AG08395 (cell line): ENCODE measurements at regions not wholly inside any gene's neighbourhood (a gene's known extent, or its start where the extent isn't known, plus 50 kb on each side); places are given as distances from the start of the nearest gene placed in this dataset.

Source experiments
- DNase-seq: peaks from one replicate; pipeline ENCODE4 v3.0.0; 2012; ENCODE audit warnings: mixed read lengths, low spot score

DNA sequence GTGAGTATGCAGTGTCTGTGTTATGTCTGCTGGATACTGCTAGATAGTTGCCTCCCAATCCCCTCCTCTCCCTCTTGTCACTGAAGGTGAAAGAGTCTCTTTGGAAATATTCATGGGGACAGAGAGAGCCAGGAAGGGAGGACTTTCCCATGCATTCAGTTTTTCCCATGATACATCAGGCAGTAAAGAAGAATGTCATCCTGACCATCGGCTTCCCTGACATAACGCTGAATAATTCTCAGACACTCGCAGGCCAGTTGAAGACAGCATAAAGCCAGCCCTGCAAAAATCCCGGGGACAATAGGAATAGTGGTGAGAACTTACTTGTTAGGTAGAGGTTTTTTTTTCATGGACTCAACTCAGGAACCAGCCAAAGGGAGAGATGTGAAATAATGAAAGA, 58.1 kb downstream of the KLF4 start:
- DNase-seq, result no peak

DNA sequence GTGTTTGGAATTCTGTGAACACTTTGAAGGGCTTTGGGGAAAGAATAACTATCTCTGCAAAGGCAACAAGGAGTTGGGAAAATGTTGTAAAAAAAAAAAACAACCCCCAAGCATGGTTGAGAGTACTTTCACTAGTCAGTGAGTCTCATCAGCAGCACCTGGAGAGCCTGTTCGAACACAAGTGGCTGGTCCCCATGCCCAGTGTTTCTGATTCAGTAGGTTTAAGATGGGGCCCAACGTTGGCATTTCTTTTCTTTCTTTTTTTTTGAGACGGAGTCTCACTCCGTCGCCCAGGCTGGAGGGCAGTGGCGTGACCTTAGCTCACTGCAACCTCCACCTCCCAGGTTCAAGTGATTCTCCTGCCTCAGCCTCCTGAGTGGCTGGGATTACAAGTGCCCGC, 59.5 kb downstream of the KLF4 start:
- no peak for DNase-seq

GRCh38 chr9:107426126-107426525, 63.4 kb downstream of the KLF4 start:
- DNase-seq, result no peak

DNA sequence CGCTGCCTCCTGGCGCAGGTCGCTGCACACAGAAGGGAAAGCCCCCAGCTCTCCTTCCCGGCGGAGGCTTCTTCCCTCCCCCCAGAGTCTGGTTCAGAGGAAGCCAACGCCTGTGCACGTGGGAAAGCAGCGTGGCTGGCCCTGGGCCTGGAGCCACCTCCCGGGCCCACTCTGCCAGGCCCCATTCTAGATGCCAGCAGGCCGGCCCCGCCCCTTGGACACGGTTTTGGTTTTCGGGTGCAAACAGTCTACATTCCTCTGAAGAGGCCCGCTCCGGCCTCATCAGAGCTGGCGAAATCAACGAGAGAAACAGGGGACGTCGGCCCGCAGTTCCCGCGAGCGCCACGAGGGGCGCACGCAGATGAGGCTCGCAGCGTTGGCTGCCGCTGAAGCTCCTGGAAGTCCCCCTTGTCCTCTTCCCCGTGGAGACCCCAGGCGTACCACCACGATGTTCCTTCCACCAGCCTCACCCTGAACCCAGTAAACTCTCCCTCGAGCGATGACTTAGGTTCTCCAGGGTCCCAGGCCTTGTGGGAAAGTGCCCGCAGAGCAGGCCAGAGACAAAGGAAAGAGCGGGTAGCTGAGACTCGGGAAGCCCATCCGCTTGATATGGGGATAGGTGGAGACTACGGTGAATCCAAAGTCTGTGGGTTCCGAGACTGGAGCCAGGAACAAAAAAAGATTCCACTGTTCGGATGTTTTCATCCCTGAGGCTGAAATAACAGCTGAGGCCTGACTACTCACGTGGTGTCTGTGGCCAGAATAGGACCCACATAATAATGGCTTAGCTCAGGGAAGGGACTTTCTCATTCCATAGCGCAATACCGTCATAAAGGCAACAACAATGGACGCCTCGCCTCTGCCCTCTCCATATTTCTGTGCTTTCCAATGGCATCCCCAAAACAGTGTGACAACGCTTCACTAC, 64.2 kb downstream of the KLF4 start:
- DNase-seq, result peak; percentile 66

GRCh38 chr9:107423540-107423939, 66.0 kb downstream of the KLF4 start:
- no peak for DNase-seq

DNA sequence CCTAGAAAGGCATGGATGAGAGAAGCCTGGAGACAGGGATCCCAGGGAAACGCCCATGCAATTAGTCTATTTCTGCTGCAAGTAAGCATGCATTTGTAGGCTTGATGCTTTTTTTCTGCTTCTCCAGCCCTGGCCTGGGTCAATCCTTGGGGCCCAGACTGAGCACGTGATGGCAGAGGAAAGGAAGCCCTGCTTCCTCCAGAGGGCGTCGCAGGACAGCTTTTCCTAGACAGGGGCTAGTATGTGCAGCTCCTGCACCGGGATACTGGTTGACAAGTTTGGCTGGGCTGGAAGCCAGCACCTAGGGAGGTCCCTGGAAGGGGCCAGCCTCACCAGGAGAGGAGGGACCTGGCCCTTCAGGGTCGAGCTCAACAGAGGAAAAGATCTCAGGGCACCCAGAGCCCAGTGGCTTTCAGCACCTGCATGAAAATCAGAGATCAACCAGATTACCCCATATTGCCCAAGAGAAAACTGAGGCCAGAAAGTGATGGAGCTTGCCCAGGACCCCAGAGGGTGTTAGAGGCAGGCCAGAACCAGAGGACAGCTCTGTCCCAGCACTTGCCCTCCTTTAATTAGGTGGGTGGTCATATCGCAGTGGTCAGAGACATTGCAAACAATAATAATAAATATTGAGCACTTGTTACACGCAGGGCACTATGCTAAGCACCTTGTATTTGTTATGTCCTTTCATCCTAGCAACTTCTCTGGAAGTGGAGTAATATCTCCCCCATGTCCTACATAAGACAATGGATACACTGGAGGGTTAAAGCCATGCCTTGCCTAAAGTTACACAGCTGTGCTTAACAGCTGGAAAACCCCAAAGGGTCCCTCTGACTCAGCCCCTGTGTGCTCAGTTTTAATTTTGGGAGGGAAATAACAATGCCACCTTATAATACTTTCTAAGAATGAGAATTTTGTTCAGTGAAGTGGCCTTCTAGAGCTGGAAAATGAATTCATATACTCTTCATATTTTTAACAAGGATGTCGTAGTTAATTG, 67.1 kb downstream of the KLF4 start:
- DNase-seq, result peak; percentile 75

DNA sequence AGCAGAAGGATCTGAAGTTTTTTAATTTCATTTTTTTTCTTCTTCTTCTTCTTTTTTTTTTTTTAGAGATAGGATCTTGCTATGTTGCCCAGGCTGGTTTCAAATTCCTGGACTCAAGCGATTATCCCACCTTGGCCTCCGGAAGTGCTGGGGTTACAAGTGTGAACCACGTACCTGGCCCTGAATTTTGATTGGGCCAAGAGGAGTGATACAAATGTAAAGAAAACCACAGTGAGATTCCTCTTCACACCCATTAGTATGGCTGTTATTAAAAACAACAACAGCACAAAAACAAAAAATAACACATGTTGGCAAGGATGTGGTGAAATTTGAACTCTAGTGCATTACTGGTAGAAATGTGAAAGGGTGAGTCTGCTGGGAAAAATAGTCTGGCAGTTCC, 79.1 kb downstream of the KLF4 start:
- no peak for DNase-seq

DNA sequence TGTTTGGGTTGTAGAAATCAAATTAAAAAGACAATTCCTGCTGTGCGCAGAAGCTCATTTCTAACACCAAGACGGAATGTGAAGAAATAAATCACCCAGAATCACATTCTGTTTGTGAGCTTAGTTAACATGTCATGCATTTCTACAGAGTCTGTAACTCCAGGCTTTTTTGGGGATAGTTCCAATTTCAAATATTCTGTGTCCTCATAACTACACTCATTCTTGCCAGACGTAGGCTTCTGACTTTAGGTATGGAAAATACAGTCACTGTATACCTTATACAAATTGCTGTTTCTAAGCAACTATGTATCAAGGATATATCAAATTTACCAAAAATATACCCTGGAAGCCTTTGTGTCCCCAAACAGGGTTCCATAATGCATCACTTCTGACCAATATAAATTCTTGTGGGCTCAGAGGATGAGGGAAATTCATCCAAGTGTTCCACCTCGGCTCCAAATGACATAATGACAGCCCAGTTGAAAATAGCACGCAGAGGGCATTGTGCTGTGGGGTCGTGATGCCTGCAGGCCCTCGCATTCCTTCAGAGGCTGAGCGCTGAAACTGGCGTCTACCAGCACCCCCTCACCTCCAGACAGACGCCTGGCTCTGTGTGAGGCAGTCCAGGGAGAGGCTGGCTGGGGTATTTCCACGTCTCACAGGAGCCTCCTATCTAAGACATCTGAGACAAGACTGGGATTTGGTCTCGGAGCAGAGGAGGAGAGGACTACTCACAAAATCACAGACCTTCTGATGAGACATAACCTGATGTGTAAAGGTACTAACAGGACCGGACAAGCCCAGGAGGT, 79.8 kb downstream of the KLF4 start:
- DNase-seq, result no peak

- no peak for DNase-seq
Measured at GRCh38 chr9:107407675-107408074, 81.9 kb downstream of the KLF4 start.

- DNase-seq, result no peak
Measured at GRCh38 chr9:107405511-107405910, 84.1 kb downstream of the KLF4 start.

DNA sequence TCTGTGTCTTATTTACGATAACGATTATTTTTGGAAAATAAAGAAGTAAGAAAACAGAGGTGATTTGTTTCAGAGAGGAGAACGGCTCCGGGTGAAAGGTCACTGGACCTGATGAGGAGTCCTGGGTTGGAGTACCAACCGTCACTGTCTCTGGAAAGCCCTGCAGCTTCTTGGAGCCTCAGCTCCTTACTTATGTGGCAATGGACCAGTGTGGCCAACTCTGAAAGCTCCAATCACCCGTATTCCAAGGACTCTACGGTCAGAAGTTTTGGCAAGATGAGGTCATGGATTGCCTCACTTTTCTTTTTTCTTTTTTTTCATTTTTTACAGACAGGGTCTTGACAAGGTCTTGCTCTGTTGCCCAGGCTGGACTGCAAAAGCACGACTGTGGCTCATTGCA, 84.8 kb downstream of the KLF4 start:
- no peak for DNase-seq

DNA sequence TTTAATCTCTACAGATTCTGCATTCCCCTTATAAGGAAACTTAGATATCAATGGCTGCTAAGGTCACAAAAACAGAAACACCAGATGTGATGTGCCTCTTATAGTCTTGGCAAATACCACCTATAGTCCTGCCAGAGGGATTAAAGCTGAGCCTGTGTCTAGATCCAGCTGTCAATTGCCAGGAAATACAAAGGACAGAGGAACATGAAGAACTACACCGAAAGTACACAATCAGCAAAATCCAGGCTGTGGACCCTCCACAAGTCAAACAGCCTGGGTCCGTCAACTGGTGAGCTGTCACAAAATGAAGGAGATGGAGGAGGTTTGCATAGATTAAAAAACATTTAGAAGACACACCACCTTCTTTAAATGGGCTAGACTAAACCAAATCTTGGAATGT, 85.4 kb downstream of the KLF4 start:
- no peak for DNase-seq

DNA sequence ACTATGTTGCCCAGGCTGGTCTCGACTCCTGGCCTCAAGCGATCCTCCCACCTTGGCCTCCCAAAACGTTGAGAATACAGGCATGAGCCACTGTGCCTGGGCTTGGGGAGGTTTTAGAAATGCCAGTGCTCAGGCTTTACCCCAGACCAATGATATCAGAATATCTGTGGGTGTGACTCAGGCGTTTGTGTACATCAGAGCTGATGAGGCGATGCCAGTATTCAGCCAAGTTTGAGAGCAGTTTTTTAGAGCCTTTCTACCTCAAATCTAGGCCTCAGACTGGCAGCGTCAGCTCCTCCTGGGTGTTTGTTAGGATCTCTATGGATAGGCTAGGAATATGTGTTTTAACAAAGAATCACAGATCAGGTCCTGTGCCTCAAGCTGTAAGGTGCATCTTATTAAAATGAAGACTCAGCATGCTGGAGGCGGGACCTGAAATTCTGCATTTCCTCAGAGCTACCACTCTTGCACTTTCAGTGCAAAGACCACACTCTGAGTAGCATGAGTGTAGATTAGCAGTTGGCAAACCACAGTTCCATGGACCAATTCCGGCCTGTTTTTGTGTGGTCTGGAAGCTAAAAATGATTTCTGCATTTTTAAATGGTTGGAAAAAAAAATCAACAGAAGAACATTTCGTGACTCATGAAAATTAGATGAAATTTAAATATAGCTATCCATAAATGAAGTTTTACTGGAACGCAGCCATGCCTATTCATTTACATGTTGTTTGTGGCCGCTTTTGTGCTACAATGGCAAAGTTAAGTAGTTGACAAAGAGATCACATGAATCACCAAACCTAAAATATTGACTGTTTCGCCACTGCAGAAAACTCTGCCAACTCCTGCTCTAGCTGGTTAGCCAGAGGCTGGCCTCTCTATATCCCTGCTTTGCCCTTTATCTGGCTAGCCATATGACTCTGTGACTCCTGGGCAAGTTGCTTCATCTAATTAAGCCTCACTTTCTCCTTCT, 92.2 kb downstream of the KLF4 start:
- peak; percentile 60 for DNase-seq

DNA sequence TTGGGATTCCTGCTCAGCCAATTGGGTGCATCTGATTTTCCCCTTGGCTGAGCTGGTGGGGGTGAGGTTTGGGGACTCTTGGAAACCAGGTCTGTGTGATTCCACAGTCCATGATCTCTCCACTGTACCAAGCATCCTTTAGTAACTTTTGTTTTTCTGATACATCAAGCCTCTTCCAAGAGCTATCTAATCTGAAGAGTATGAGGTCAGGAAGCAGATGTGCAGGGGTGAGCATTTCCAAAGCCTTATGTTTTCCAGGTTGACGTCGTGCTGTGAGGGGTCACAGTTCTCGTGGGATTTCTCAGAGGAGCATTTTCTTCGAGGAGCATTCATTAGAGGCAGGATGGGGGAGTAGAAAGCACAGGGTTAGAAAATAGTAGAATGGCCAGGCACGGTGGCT, 95.3 kb downstream of the KLF4 start:
- DNase-seq, result no peak

- peak; percentile 22 for DNase-seq
Measured at GRCh38 chr9:107390778-107391177, 98.8 kb downstream of the KLF4 start.

DNA sequence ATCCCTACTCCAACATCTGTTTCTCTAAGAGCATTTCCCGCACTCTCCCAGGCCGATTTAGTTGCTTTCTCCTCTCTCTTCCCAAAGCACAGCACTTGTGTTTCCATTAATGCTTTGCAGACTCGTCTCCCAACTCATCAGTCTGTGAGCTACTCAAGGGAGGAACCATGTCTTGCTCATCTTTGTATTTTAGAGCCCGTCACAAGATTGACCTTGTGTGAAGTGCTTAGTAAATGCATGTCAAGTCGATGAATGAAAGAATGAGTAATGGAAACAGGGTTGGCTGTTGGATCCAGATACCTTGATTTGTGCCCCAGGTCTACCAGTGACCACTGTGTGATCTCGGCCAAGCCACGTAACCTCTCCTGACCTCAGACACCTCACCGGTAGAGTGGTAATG, 99.3 kb downstream of the KLF4 start:
- no peak for DNase-seq

DNA sequence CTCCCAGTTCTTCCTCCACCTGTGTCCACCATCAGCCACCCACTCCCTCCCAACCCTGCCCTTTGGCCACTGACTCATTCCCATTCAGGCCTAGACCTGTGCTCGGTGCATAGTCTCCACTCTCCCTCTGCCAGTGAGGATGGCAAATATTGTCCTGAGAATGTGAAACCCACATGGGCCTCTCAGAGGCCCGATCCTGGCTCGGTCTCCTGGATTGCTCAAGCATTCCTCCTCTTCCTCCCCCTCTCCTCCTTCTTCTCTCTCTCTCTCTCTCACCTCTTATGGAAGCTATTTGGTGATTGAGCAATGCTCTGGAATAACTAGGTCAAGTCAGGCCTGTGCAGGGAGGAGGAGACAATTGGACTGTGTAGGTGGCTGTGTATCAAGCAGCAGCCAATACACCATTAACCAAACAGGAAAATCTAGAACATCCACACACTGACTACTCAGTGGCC, 99.9 kb downstream of the KLF4 start:
- DNase-seq, result peak; percentile 72

GRCh38 chr9:107388890-107389289, 100.7 kb downstream of the KLF4 start:
- no peak for DNase-seq

DNA sequence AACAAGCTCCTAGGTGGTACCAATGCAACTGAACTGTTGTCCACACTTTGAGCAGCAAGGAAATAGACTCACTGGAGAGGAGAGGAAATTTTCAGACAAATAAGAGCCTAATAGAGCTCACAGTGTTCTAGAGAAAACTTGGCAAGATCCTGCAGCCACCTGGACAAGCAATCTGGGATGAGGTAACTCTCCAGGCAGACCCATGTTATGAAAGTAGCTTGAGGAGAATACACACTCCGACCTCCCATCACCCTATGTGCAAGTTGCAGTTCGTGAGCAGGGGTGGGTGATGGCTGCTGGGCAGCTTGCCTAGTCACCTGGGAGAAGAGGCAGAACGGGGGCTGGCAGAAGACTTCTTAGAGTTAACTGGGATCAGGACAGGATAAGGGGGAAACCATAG, 102.2 kb downstream of the KLF4 start:
- DNase-seq, result no peak

DNA sequence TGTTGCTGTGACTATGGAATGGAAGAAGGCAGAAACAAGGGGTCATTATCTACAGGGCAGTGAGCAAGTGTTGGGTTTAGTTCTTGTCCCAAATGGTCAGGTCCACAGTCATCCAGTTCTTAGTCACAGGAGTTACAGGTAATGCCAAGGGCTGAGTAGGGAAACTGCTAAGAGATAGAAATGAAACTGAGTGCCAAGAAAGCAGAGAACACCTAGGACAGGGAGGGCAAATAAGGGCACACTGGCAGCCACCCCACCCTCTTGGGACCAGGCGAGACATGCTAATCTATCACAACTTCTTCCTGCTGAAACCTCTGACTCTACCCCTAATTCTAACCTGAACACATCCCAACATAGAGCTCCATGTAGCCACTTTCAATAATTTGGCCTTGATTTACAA, 103.2 kb downstream of the KLF4 start:
- no peak for DNase-seq
